ENCODE measurements at regions not wholly inside any gene's neighbourhood (a gene's known extent, or its start where the extent isn't known, plus 50 kb on each side); places are given as distances from the start of the nearest gene placed in this dataset.
A peak's percentile ranks its signal among the peaks of the same experiment; 100 is the strongest.
"Not testable (repeated sequence)": the region's sequence is repeated elsewhere in the genome, so short reads cannot be mapped to it uniquely, and the experiment has no call there.

DNA sequence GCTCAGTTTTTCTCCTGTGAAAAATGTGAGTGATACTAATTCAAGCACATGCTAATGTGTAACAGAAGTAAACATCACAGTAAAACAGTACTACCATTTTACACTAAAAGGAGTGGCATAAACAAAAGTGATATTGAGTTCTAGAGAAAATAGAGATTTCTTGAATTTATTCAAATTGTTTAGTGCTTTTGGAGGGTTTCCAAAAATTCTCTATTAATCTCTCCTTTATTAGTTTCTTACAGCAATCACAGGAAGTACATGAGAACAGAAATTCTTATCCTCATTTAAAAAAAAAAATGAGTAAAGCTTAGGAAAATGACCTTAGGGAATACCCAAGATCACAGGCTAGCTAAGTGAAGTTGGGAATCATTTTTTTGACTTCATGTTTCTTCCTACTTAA is 459.7 kb upstream of the GALNTL6 start:
- TF ChIP-seq, protein P1, sequence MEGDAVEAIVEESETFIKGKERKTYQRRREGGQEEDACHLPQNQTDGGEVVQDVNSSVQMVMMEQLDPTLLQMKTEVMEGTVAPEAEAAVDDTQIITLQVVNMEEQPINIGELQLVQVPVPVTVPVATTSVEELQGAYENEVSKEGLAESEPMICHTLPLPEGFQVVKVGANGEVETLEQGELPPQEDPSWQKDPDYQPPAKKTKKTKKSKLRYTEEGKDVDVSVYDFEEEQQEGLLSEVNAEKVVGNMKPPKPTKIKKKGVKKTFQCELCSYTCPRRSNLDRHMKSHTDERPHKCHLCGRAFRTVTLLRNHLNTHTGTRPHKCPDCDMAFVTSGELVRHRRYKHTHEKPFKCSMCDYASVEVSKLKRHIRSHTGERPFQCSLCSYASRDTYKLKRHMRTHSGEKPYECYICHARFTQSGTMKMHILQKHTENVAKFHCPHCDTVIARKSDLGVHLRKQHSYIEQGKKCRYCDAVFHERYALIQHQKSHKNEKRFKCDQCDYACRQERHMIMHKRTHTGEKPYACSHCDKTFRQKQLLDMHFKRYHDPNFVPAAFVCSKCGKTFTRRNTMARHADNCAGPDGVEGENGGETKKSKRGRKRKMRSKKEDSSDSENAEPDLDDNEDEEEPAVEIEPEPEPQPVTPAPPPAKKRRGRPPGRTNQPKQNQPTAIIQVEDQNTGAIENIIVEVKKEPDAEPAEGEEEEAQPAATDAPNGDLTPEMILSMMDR (IDR thresholded peaks at IDR 0.05; ENCODE audit: control insufficient read depth, extremely low read depth, insufficient read depth): no peak
- no peak overlapping the region for H3K4me3 ChIP-seq (ENCODE audit: low read depth, low read length)
- no peak for DNase-seq (ENCODE audit: low read depth)

DNA sequence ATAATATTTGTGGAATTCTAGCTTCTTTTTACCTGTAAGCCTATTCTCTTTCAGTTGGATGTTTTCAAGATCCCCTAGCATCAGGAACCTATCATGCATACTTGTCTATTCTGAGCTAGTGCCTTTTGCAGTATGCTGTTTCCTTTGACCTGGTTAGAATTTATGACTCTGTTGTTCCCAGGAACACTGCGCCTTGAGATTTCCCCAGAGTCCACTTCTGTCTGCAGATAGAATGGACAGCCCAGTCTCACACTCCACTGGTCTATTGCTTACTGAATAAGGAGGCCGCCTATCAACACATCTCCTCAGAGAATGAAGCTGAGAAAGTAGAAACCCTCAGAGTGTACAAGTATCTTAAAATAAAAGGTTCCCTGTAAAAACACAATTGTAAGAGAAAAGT is 465.1 kb upstream of the GALNTL6 start:
- TF ChIP-seq, protein P1 (IDR thresholded peaks at IDR 0.05; ENCODE audit: control insufficient read depth, extremely low read depth, insufficient read depth): no peak
- no peak for DNase-seq (ENCODE audit: low read depth)
- no peak overlapping the region for H3K4me3 ChIP-seq (ENCODE audit: low read depth, low read length)

DNA sequence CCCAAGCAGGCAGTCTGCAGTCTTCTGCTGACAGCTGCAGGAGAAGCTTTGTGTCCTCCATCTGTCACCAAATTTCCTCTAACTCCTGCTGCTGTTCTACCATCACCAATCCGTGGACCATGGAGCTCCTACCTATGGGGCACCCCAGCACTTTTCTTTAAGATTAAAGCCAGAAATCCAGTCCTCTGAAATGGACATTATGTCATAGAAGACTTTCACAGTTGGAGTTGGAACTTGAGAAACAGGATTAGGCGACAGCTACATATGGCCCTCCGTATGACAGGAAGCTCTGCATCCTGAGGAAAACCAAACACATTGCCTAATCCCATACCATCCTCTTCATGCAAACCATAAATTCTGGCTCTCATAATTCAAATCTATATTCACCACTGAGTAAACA is 470.6 kb upstream of the GALNTL6 start:
- TF ChIP-seq, protein P1 (IDR thresholded peaks at IDR 0.05; ENCODE audit: control insufficient read depth, extremely low read depth, insufficient read depth): no peak
- no peak for DNase-seq (ENCODE audit: low read depth)

DNA sequence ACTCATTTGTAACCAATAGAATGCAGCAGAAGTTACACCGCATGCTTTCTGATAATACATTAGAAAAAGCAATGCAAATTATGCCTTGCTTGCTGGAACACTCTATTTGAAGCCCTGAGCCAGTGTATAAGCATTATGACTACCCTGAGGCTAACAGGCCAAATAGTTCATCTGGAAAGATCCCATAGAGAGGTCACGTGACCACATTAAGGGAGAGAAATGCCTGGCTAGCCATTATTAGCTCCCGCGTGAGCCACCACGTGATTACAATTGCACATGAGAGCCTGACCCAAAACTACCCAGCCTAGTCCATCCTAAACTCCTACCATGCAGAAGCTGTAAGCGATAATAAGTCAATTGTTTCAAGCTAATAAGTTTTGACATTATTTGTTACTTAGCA is 472.9 kb upstream of the GALNTL6 start:
- TF ChIP-seq, protein P1 (IDR thresholded peaks at IDR 0.05; ENCODE audit: control insufficient read depth, extremely low read depth, insufficient read depth): no peak
- H3K4me3 ChIP-seq (ENCODE audit: low read depth, low read length): no peak overlapping the region
- DNase-seq (ENCODE audit: low read depth): no peak

More for the DNA sequence above, 470.6 kb upstream of the GALNTL6 start:
- no peak overlapping the region for H3K4me3 ChIP-seq (ENCODE audit: low read depth, low read length)

DNA sequence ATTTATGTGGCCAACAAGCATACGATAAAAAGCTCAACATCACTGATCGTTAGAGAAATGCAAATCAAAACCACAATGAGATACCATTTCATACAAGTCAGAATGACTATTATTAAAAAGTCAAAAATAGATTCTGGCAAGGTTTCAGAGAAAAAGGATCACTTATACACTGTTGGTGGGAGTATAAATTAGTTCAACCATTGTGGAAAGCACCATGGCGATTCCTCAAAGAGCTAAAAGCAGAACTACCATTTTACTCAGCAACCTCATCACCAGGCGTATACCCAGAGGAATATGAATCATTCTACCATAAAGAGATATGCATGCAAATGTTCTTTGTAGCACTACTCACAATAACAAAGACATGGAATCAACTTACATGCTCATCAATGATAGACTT is 478.7 kb upstream of the GALNTL6 start:
- H3K4me3 ChIP-seq (ENCODE audit: low read depth, low read length): no peak overlapping the region
- no peak for DNase-seq (ENCODE audit: low read depth)
- TF ChIP-seq, protein P1 (IDR thresholded peaks at IDR 0.05; ENCODE audit: control insufficient read depth, extremely low read depth, insufficient read depth): no peak

DNA sequence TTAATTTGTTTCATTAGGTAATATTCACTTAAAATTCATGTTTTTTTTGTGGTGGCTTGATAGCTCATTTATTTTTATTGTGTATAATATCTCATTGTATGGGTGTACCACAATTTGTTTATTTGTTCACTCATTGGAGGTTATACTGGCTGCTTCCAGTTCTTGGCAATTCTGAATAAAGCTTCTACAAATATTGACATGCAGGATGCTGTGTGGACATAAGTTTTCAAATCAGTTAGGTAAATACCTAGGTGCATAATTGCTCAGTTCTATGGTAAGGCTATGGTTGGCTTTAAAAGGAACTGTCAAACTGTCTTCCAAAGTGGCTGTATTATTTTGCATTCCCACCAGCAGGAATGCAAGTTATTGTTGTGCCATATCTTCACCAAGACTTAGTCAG is 504.5 kb upstream of the GALNTL6 start:
- no peak overlapping the region for H3K4me3 ChIP-seq (ENCODE audit: low read depth, low read length)
- TF ChIP-seq, protein P1 (IDR thresholded peaks at IDR 0.05; ENCODE audit: control insufficient read depth, extremely low read depth, insufficient read depth): no peak
- DNase-seq (ENCODE audit: low read depth): peak; percentile 63

DNA sequence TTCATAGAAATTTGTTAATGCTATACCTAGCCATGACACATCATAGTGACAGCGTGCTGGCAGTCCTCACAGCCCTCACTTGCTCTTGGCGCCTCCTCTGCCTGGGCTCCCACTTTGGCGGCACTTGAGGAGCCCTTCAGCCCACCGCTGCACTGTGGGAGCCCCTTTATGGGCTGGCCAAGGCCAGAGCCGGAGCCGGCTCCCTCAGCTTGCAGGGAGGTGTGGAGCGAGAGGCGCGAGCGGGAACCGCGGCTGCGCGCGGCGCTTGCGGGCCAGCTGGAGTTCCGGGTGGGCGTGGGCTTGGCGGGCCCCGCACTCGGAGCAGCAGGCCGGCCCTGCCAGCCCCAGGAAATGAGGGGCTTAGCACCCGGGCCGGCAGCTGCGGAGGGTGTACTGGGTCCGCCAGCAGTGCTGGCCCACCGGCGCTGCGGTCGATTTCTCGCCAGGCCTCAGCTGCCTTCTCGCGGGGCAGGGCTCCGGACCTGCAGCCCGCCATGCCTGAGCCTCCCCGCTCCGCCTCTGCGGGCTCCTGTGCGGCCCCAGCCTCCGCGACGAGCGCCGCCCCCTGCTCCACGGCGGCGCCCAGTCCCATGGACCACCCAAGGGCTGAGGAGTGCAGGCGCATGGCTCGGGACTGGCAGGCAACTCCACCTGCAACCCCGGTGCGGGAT is 515.0 kb upstream of the GALNTL6 start:
- DNase-seq (ENCODE audit: low read depth): not testable (repeated sequence)

More for the DNA sequence above, 515.0 kb upstream of the GALNTL6 start:
- H3K4me3 ChIP-seq (ENCODE audit: low read depth, low read length): not testable (repeated sequence)

Data from LNCaP clone FGC (cell line).